HEK293 (cell line): ENCODE measurements at regions not wholly inside any gene's neighbourhood (a gene's known extent, or its start where the extent isn't known, plus 50 kb on each side); places are given as distances from the start of the nearest gene placed in this dataset.

Experiments used
- CTCF ChIA-PET: fragments of 350-600 bp; formaldehyde crosslinking; extraction: SDS; loops from one replicate; lab custom pipeline; 2021; ENCODE audit warnings: antibody characterized with exemption; lab: Yijun Ruan, JAX
- POLR2A ChIA-PET: fragments of 300-600 bp; formaldehyde crosslinking; extraction: SDS; loops from one replicate; lab custom pipeline; 2020; ENCODE audit warnings: antibody characterized with exemption, inconsistent platforms; lab: Yijun Ruan, JAX
- H3K27ac ChIP-seq: fragments of 200-500 bp; sonication (Bioruptor generic); 2 replicates; pipeline ENCODE4 v1.5.1; 2014; ENCODE audit warnings: low read depth, low read length, control low read depth, inconsistent platforms; ENCODE audit errors: extremely low read depth
- H3K36me3 ChIP-seq, 2 experiments: fragments of 200-500 bp in 1 of 2; sonication (Bioruptor generic) in 1 of 2; 1 replicate in 1 of 2; 2 replicates in 1 of 2; pipeline ENCODE4 v1.5.1; 2014 to 2017; ENCODE audit warnings: inconsistent platforms in 2 of 2, low read length in 2 of 2; ENCODE audit not compliant: control insufficient read depth in 2 of 2, insufficient read depth in 1 of 2
- H3K4me1 ChIP-seq: fragments of 200-500 bp; sonication (Bioruptor generic); 2 replicates; pipeline ENCODE4 v1.5.1; 2014; ENCODE audit warnings: mild to moderate bottlenecking, low read length, inconsistent platforms; ENCODE audit not compliant: control insufficient read depth, insufficient read depth
- H3K4me3 ChIP-seq: 2 replicates; pipeline ENCODE4 v1.5.1; 2011; ENCODE audit warnings: low read depth, mild to moderate bottlenecking, control low read depth, low read length, moderate library complexity
- H3K9me3 ChIP-seq: fragments of 200-500 bp; sonication (Bioruptor generic); 2 replicates; pipeline ENCODE4 v1.5.1; 2014; ENCODE audit warnings: low read depth, low read length, inconsistent platforms; ENCODE audit not compliant: control insufficient read depth, insufficient read depth
- REPIN1 ChIP-seq: fragments of 450-650 bp; formaldehyde crosslinking; IDR thresholded peaks from 2 replicates; pipeline ENCODE4 v1.5.1; 2017; ENCODE audit warnings: missing biosample characterization, missing genetic modification characterization, low read depth
- SETDB1 ChIP-seq: IDR thresholded peaks from one replicate; pipeline ENCODE4 v1.6.1; 2017; ENCODE audit warnings: mild to moderate bottlenecking, low read length, moderate library complexity, mixed read lengths; ENCODE audit not compliant: insufficient read length
- TRIM28 ChIP-seq: IDR thresholded peaks from 2 replicates; pipeline ENCODE4 v1.6.1; 2011; ENCODE audit warnings: low read length, control low read depth, borderline replicate concordance
- ZFP41 ChIP-seq: fragments of 450-650 bp; formaldehyde crosslinking; IDR thresholded peaks from 2 replicates; pipeline ENCODE4 v1.5.1; 2016; ENCODE audit warnings: missing biosample characterization, missing genetic modification characterization, borderline replicate concordance
- ZNF132 ChIP-seq: fragments of 450-650 bp; formaldehyde crosslinking; IDR thresholded peaks from 2 replicates; pipeline ENCODE4 v1.5.1; 2017; ENCODE audit warnings: missing biosample characterization, missing genetic modification characterization, borderline replicate concordance
- ZNF140 ChIP-seq: fragments of 450-650 bp; formaldehyde crosslinking; IDR thresholded peaks from 2 replicates; pipeline ENCODE4 v1.5.1; 2016; ENCODE audit warnings: missing biosample characterization, missing genetic modification characterization
- ZNF16 ChIP-seq: fragments of 450-650 bp; formaldehyde crosslinking; IDR thresholded peaks from 2 replicates; pipeline ENCODE4 v1.5.1; 2016; ENCODE audit warnings: low read depth, missing biosample characterization, missing genetic modification characterization
- ZNF18 ChIP-seq: fragments of 450-650 bp; formaldehyde crosslinking; IDR thresholded peaks from 2 replicates; pipeline ENCODE4 v1.5.1; 2016; ENCODE audit warnings: missing biosample characterization, missing genetic modification characterization
- ZNF311 ChIP-seq: fragments of 450-650 bp; formaldehyde crosslinking; IDR thresholded peaks from 2 replicates; pipeline ENCODE4 v1.5.1; 2017; ENCODE audit warnings: missing biosample characterization, missing genetic modification characterization, borderline replicate concordance
- ZNF350 ChIP-seq: fragments of 450-650 bp; formaldehyde crosslinking; IDR thresholded peaks from 2 replicates; pipeline ENCODE4 v1.5.0; 2017; ENCODE audit warnings: missing biosample characterization, mild to moderate bottlenecking, missing genetic modification characterization
- ZNF394 ChIP-seq: fragments of 450-650 bp; formaldehyde crosslinking; IDR thresholded peaks from 2 replicates; pipeline ENCODE4 v1.5.1; 2016; ENCODE audit warnings: missing biosample characterization, missing genetic modification characterization, mild to moderate bottlenecking, moderate library complexity, borderline replicate concordance
- ZNF510 ChIP-seq: fragments of 450-650 bp; formaldehyde crosslinking; IDR thresholded peaks from 2 replicates; pipeline ENCODE4 v1.5.1; 2018; ENCODE audit warnings: mild to moderate bottlenecking, missing genetic modification characterization, missing biosample characterization; ENCODE audit not compliant: insufficient replicate concordance
- ZNF521 ChIP-seq: fragments of 450-650 bp; formaldehyde crosslinking; IDR thresholded peaks from 2 replicates; pipeline ENCODE4 v1.5.1; 2017; ENCODE audit warnings: missing biosample characterization, mild to moderate bottlenecking, missing genetic modification characterization
- ZNF558 ChIP-seq: fragments of 450-650 bp; formaldehyde crosslinking; IDR thresholded peaks from 2 replicates; pipeline ENCODE4 v1.5.1; 2016; ENCODE audit warnings: missing biosample characterization, missing genetic modification characterization
- ZNF571 ChIP-seq: fragments of 450-650 bp; formaldehyde crosslinking; IDR thresholded peaks from 2 replicates; pipeline ENCODE4 v1.5.0; 2017; ENCODE audit warnings: missing biosample characterization, missing genetic modification characterization
- ZNF580 ChIP-seq: fragments of 450-650 bp; formaldehyde crosslinking; IDR thresholded peaks from 2 replicates; pipeline ENCODE4 v1.5.1; 2016; ENCODE audit warnings: missing biosample characterization, missing genetic modification characterization
- ZNF626 ChIP-seq: fragments of 450-650 bp; sonication (Bioruptor Pico); formaldehyde crosslinking; IDR thresholded peaks from 2 replicates; pipeline ENCODE4 v1.5.1; 2018; ENCODE audit warnings: missing biosample characterization, missing genetic modification characterization, inconsistent platforms
- ZNF629 ChIP-seq: fragments of 450-650 bp; formaldehyde crosslinking; IDR thresholded peaks from 2 replicates; pipeline ENCODE4 v1.5.1; 2017; ENCODE audit warnings: missing biosample characterization, missing genetic modification characterization
- ZNF664 ChIP-seq: fragments of 450-650 bp; formaldehyde crosslinking; IDR thresholded peaks from 2 replicates; pipeline ENCODE4 v1.5.1; 2016; ENCODE audit warnings: missing biosample characterization, missing genetic modification characterization
- ZNF704 ChIP-seq: fragments of 450-650 bp; formaldehyde crosslinking; IDR thresholded peaks from 2 replicates; pipeline ENCODE4 v1.5.1; 2016; ENCODE audit warnings: missing biosample characterization, missing genetic modification characterization
- ZNF707 ChIP-seq: fragments of 450-650 bp; formaldehyde crosslinking; IDR thresholded peaks from 2 replicates; pipeline ENCODE4 v1.5.1; 2016; ENCODE audit warnings: missing biosample characterization, missing genetic modification characterization
- ZSCAN4 ChIP-seq: fragments of 450-650 bp; formaldehyde crosslinking; IDR thresholded peaks from 2 replicates; pipeline ENCODE4 v1.5.1; 2017; ENCODE audit warnings: missing biosample characterization, missing genetic modification characterization
- TF ChIP-seq, protein P1 (sequence below): fragments of 450-650 bp; formaldehyde crosslinking; IDR thresholded peaks from 2 replicates; pipeline ENCODE4 v1.5.1; 2016; ENCODE audit warnings: missing biosample characterization, missing genetic modification characterization
- TF ChIP-seq, protein P2 (sequence below): fragments of 450-650 bp; formaldehyde crosslinking; IDR thresholded peaks from 2 replicates; pipeline ENCODE4 v1.5.1; 2017; ENCODE audit warnings: missing biosample characterization, missing genetic modification characterization

DNA sequence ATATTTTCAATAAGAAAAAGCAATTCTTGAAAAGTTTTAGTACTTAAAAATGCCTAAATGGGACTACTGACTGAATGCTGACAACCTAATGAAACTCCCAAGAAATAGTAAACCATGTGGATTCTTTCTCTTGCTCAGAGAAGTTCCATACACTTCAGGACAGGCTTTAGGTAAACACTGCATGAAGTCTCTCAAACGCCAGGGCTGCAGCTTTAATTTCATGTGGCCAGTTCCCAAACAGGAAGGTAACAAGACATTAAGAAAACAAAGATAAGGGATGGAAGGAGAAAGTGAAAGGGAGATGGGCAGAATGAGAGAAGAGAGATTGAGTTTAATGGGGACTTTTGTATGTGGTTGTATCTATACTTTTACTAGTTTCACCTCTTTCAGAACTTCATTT lies 734.7 kb upstream of the PKDCC start:
- H3K9me3 ChIP-seq: no peaks in the 10 kb centered on the region
- TF ChIP-seq ZNF707: no peak
- no peak for TF ChIP-seq TRIM28
- TF ChIP-seq, protein P1, sequence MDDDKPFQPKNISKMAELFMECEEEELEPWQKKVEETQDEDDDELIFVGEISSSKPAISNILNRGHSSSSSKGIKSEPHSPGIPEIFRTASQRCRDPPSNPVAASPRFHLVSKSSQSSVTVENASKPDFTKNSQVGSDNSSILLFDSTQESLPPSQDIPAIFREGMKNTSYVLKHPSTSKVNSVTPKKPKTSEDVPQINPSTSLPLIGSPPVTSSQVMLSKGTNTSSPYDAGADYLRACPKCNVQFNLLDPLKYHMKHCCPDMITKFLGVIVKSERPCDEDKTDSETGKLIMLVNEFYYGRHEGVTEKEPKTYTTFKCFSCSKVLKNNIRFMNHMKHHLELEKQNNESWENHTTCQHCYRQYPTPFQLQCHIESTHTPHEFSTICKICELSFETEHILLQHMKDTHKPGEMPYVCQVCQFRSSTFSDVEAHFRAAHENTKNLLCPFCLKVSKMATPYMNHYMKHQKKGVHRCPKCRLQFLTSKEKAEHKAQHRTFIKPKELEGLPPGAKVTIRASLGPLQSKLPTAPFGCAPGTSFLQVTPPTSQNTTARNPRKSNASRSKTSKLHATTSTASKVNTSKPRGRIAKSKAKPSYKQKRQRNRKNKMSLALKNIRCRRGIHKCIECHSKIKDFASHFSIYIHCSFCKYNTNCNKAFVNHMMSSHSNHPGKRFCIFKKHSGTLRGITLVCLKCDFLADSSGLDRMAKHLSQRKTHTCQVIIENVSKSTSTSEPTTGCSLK (tag by site-specific recombination): no peak
- TF ChIP-seq, protein P2, sequence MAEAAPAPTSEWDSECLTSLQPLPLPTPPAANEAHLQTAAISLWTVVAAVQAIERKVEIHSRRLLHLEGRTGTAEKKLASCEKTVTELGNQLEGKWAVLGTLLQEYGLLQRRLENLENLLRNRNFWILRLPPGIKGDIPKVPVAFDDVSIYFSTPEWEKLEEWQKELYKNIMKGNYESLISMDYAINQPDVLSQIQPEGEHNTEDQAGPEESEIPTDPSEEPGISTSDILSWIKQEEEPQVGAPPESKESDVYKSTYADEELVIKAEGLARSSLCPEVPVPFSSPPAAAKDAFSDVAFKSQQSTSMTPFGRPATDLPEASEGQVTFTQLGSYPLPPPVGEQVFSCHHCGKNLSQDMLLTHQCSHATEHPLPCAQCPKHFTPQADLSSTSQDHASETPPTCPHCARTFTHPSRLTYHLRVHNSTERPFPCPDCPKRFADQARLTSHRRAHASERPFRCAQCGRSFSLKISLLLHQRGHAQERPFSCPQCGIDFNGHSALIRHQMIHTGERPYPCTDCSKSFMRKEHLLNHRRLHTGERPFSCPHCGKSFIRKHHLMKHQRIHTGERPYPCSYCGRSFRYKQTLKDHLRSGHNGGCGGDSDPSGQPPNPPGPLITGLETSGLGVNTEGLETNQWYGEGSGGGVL (tag by site-specific recombination): no peak
- TF ChIP-seq ZNF664 (tag by site-specific recombination): no peak
- no peak for TF ChIP-seq ZNF580 (tag by site-specific recombination)
- no peak for TF ChIP-seq ZNF132 (tag by site-specific recombination)
- TF ChIP-seq, all 188 proteins: peak for 0
- Histone ChIP-seq H3K4me3 (no peak overlapping the region), H3K4me1 (no peaks in the 10 kb centered on the region), H3K36me3 (no peaks in the 10 kb centered on the region), H3K27ac (no peak overlapping the region)
- ChIA-PET POLR2A (interaction anchor here (0.7 kb wide), 1 partner anchor 11 kb away, joined by 4 read pairs; no protein-coding TSS in a partner anchor), CTCF (no interaction called here)

GRCh38 chr2:41314511-41315070 lies 733.2 kb upstream of the PKDCC start:
- POLR2A ChIA-PET: no interaction called here
- no peaks in the 10 kb centered on the region for H3K9me3 ChIP-seq
- no peaks in the 10 kb centered on the region for H3K4me1 ChIP-seq
- H3K4me3 ChIP-seq: no peak overlapping the region
- CTCF ChIA-PET: no interaction called here
- TF ChIP-seq SETDB1: no peak
- no peak for TF ChIP-seq REPIN1 (tag by site-specific recombination)
- no peak for TF ChIP-seq ZNF510 (tag by site-specific recombination)
- TF ChIP-seq ZNF626: no peak
- TF ChIP-seq ZNF521: no peak
- no peak overlapping the region for H3K27ac ChIP-seq
- H3K36me3 ChIP-seq: no peaks in the 10 kb centered on the region

DNA sequence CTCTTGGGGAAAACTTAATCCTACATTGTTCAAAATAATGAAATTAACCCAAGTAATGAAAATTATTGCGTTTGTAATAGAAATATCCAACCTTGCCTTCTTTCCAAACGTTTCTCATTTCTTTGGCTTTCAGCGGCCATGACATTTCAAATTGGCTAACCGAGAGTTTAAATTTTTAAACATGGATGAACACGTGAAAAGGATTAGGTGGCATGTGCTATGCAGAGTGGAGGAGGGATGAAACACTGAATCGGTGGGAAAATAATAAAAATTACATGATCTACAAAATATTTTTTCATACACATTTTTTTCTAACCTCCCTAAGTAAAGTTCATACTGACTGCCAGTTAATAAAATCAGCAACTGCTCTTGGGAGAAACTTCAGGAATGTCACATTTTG lies 728.4 kb upstream of the PKDCC start:
- H3K36me3 ChIP-seq: no peaks in the 10 kb centered on the region
- no peaks in the 10 kb centered on the region for H3K4me1 ChIP-seq
- no peaks in the 10 kb centered on the region for H3K9me3 ChIP-seq
- CTCF ChIA-PET: no interaction called here
- no peak overlapping the region for H3K27ac ChIP-seq
- POLR2A ChIA-PET: no interaction called here
- no peak overlapping the region for H3K4me3 ChIP-seq
- TF ChIP-seq ZNF558 (tag by site-specific recombination) (no peak), ZNF16 (tag by site-specific recombination) (no peak), ZSCAN4 (no peak), ZNF629 (tag by site-specific recombination) (no peak), ZNF571 (no peak), ZNF350 (tag by site-specific recombination) (no peak), ZNF140 (tag by site-specific recombination) (no peak), ZNF311 (tag by site-specific recombination) (no peak), ZNF664 (tag by site-specific recombination) (no peak), ZNF704 (tag by site-specific recombination) (no peak), ZNF18 (tag by site-specific recombination) (no peak), ZFP41 (tag by site-specific recombination) (no peak), ZNF394 (tag by site-specific recombination) (no peak)
